ENCODE measurements at regions not wholly inside any gene's neighbourhood (a gene's known extent, or its start where the extent isn't known, plus 50 kb on each side); places are given as distances from the start of the nearest gene placed in this dataset.
A peak's percentile ranks its signal among the peaks of the same experiment; 100 is the strongest.
"Not testable (repeated sequence)": the region's sequence is repeated elsewhere in the genome, so short reads cannot be mapped to it uniquely, and the experiment has no call there.

- no peak for DNase-seq
Observed at GRCh38 chr12:124474709-124475108, 92.7 kb downstream of the NCOR2 start.

- DNase-seq: no peak
Observed at GRCh38 chr12:124472690-124473279, 94.6 kb downstream of the NCOR2 start.

GRCh38 chr12:124471828-124472227, 95.6 kb downstream of the NCOR2 start:
- DNase-seq: no peak

- no peak for DNase-seq
Observed at GRCh38 chr12:124470806-124471205, 96.6 kb downstream of the NCOR2 start.

GRCh38 chr12:124470139-124470538, 97.3 kb downstream of the NCOR2 start:
- DNase-seq: no peak

- no peak for DNase-seq
Observed at GRCh38 chr12:124469193-124469888, 98.1 kb downstream of the NCOR2 start.

- not testable (repeated sequence) for DNase-seq
Observed at GRCh38 chr12:124467549-124467948, 99.9 kb downstream of the NCOR2 start.

- no peak for DNase-seq
Observed at GRCh38 chr12:124466216-124467128, 100.9 kb downstream of the NCOR2 start.

GRCh38 chr12:124465473-124465872, 101.9 kb downstream of the NCOR2 start:
- DNase-seq: no peak

- DNase-seq: no peak
Observed at GRCh38 chr12:124464830-124465229, 102.6 kb downstream of the NCOR2 start.

- DNase-seq: peak; percentile 38
Observed at GRCh38 chr12:124464062-124464461, 103.3 kb downstream of the NCOR2 start.

- peak; percentile 96 for DNase-seq
Observed at GRCh38 chr12:124463341-124463921, 104.0 kb downstream of the NCOR2 start.

GRCh38 chr12:124462750-124463149, 104.7 kb downstream of the NCOR2 start:
- DNase-seq: no peak

GRCh38 chr12:124461851-124462623, 105.4 kb downstream of the NCOR2 start:
- DNase-seq: no peak

- no peak for DNase-seq
Observed at GRCh38 chr12:124461241-124461673, 106.2 kb downstream of the NCOR2 start.

GRCh38 chr12:124460771-124461170, 106.6 kb downstream of the NCOR2 start:
- DNase-seq: no peak

GRCh38 chr12:124459852-124460645, 107.4 kb downstream of the NCOR2 start:
- no peak for DNase-seq

- no peak for DNase-seq
Observed at GRCh38 chr12:124458992-124459851, 108.2 kb downstream of the NCOR2 start.

GRCh38 chr12:124458220-124458991, 109.0 kb downstream of the NCOR2 start:
- DNase-seq: no peak

Data from NCI-H146 (cell line).